ENCODE measurements at regions not wholly inside any gene's neighbourhood (a gene's known extent, or its start where the extent isn't known, plus 50 kb on each side); places are given as distances from the start of the nearest gene placed in this dataset.

DNA sequence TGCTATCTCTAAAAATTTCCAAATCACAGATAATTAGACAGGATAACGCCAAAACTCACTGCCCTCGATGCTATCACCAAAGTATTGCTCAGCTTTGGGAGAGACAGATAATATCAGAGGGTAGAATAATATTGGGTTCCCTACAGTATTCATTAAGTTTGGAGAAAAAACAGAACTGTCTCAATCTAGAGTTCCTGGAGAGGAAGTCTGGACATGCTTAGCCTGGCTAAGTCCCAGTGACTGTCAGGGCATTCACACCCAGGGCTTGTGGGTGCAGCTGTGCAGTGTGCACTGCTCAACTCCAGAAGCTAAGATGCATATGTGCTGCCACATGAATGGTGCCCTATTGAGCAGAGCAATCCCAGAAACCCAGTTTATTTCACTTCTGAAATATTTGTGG, 459.6 kb upstream of the DPH6 start:
- Mint-ChIP-seq H3K27me3 (ENCODE audit: low read depth, poor library complexity) (peaks cover 3% of the 10 kb centered on the region), H3K36me3 (ENCODE audit: low read depth) (no peaks in the 10 kb centered on the region), H3K9me3 (peaks cover 28% of the 10 kb centered on the region), H3K4me1 (no peaks in the 10 kb centered on the region), H3K27ac (no peak overlapping the region), H3K4me3 (no peak overlapping the region)
- no peak for DNase-seq
- TF ChIP-seq, protein P1, sequence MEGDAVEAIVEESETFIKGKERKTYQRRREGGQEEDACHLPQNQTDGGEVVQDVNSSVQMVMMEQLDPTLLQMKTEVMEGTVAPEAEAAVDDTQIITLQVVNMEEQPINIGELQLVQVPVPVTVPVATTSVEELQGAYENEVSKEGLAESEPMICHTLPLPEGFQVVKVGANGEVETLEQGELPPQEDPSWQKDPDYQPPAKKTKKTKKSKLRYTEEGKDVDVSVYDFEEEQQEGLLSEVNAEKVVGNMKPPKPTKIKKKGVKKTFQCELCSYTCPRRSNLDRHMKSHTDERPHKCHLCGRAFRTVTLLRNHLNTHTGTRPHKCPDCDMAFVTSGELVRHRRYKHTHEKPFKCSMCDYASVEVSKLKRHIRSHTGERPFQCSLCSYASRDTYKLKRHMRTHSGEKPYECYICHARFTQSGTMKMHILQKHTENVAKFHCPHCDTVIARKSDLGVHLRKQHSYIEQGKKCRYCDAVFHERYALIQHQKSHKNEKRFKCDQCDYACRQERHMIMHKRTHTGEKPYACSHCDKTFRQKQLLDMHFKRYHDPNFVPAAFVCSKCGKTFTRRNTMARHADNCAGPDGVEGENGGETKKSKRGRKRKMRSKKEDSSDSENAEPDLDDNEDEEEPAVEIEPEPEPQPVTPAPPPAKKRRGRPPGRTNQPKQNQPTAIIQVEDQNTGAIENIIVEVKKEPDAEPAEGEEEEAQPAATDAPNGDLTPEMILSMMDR (IDR thresholded peaks at IDR 0.05) = no peak

DNA sequence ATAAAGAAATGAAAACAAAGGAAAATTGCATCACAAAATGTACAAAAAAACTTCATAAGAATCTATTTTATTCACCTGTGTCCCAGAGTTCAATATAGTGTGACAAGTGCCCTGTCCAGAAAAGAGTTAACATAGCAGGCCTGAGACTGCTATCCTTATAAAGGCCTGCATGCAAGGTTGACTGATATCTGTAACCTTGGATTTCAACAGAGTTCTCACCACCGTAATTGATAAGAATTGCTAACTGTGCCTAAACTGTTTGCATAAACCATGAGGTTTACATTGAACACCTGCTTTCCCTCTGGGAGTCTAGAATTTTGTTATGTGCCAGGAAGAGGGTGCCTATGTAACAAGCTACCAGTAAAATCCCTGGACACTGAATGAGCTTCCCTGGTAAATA, 461.7 kb upstream of the DPH6 start:
- H3K36me3 Mint-ChIP-seq (ENCODE audit: low read depth) = no peaks in the 10 kb centered on the region
- H3K9me3 Mint-ChIP-seq = peaks cover 28% of the 10 kb centered on the region
- no peak overlapping the region for H3K4me3 Mint-ChIP-seq
- no peak for DNase-seq
- H3K27me3 Mint-ChIP-seq (ENCODE audit: low read depth, poor library complexity) = no peaks in the 10 kb centered on the region
- TF ChIP-seq, protein P1 (IDR thresholded peaks at IDR 0.05) = no peak
- H3K27ac Mint-ChIP-seq = no peak overlapping the region
- no peaks in the 10 kb centered on the region for H3K4me1 Mint-ChIP-seq

DNA sequence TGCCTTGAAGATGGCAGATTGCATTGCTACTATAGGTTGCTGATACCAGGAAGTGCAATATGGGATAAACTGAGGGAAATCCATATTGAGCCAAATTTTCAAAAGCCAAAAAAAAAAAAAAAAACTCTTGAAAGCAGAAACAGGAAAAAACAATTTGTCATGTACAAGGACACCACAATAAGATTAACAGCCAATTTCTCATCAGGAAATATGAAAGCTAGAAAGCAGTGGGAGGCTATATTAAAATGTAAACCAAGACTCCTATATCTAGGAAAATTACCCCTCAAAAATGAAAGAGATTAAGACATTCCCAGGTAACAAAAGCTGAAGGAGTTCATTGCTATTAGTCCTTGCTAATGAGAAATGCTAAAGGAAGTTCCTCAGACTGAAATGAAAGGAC, 462.8 kb upstream of the DPH6 start:
- no peak for DNase-seq
- Mint-ChIP-seq H3K27me3 (ENCODE audit: low read depth, poor library complexity) (no peaks in the 10 kb centered on the region), H3K36me3 (ENCODE audit: low read depth) (no peaks in the 10 kb centered on the region), H3K4me3 (no peak overlapping the region), H3K27ac (no peak overlapping the region), H3K4me1 (no peaks in the 10 kb centered on the region), H3K9me3 (peaks cover 28% of the 10 kb centered on the region)
- TF ChIP-seq, protein P1 (IDR thresholded peaks at IDR 0.05) = no peak

DNA sequence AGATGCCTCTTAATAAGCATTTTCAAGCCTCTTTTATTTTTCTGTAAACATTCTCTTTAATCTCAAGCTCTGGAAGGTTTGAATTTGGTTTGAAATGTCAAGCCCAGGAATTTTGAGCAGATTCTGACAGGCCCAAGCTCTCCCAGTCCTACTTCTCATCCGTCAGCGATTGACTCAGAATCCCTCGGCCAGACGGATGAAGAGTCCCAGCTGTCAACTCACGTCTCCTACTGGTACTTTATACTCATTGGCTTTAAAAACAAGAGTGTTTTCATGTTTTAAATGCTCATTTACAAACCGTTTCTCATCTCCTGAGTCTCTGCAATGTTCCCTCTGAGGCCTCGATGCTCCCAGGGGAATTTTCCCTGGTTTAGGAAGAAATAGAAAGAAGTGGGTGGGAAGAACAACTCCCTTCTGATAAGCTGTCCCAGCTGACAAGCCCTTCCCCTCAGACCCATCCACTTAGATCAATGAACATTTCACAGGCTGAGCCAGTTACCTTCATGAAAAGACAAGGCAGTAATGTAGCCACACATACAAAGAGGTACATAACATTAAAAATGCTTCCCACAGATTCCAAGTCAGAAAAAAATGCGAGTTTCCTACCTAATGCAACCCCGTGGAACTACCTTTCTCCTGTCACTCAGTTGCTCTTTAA, 478.2 kb upstream of the DPH6 start:
- peak overlapping the region; percentile 61 for H3K27ac Mint-ChIP-seq
- no peak for DNase-seq
- no peaks in the 10 kb centered on the region for H3K27me3 Mint-ChIP-seq (ENCODE audit: low read depth, poor library complexity)
- TF ChIP-seq, protein P1 (IDR thresholded peaks at IDR 0.05) = no peak
- no peaks in the 10 kb centered on the region for H3K36me3 Mint-ChIP-seq (ENCODE audit: low read depth)
- H3K4me1 Mint-ChIP-seq = peaks cover 8% of the 10 kb centered on the region
- no peak overlapping the region for H3K4me3 Mint-ChIP-seq
- no peaks in the 10 kb centered on the region for H3K9me3 Mint-ChIP-seq

DNA sequence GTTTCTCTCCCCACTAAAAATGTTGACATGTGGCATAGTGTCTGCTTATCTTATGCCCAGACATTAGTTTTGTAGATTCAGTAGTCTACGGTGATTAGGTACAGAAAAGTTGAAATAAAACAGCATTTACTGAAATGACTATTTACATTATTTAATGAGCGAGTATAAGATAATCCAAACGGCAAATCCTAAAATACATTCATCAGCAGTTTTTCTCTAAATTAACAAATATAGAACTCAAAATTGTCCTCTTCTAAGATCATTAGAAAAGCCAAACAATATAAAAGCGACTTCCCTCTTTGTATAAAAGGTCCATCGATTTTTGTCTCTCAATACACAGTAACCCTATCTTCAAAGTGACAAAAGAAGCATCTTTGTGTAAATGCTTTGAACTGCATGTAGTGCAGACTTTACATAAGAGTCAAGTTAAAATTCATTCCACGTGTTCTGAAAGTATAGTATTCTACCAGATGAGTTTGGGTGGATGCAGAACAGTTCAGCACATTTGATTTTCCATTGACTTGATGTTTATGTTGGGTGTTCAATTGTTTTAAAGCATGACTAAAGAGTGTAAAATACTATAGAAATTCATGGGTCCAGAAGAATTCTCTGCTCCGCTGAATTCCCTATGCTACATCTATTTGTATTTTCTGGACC, 480.8 kb upstream of the DPH6 start:
- Mint-ChIP-seq H3K27me3 (ENCODE audit: low read depth, poor library complexity) (no peaks in the 10 kb centered on the region), H3K4me1 (peaks cover 14% of the 10 kb centered on the region), H3K9me3 (no peaks in the 10 kb centered on the region), H3K27ac (no peak overlapping the region), H3K4me3 (no peak overlapping the region), H3K36me3 (ENCODE audit: low read depth) (no peaks in the 10 kb centered on the region)
- TF ChIP-seq, protein P1 (IDR thresholded peaks at IDR 0.05) = no peak
- no peak for DNase-seq
